HL-60 (cell line): ENCODE measurements at regions not wholly inside any gene's neighbourhood (a gene's known extent, or its start where the extent isn't known, plus 50 kb on each side); places are given as distances from the start of the nearest gene placed in this dataset.

Experiments used
- CTCF ChIP-seq: IDR thresholded peaks from one replicate; pipeline ENCODE4 v1.5.1; 2011; ENCODE audit warnings: low read length, control low read depth, inconsistent platforms; ENCODE audit not compliant: insufficient read depth
- GABPA ChIP-seq: IDR thresholded peaks from 2 replicates; pipeline ENCODE4 v1.6.1; 2012; ENCODE audit warnings: low read depth

GRCh38 chr7:16007911-16008310 lies 321.4 kb upstream of the MEOX2 start:
- TF ChIP-seq CTCF (no peak), GABPA (no peak)
